ENCODE measurements at regions not wholly inside any gene's neighbourhood (a gene's known extent, or its start where the extent isn't known, plus 50 kb on each side); places are given as distances from the start of the nearest gene placed in this dataset.
A peak's percentile ranks its signal among the peaks of the same experiment; 100 is the strongest.

DNA sequence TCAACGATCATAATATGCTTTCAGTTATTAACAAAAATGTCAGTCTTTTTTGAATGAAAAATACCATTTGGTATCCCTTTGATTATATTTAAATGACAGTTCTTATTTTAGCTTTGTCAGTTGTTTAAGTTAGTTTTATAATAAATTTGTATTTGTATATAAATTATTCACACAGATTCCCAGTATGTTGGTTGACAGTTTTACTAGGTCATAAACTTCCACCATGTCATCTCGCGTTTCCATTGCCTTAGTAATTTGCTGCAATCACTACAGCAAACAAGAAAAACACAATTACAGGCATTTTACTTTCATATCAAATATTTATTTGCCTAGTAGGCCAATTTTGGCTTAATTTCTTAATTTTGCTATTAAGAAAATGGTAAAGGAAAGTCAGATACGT is 109.6 kb upstream of the ANK2 start:
- H2AFZ ChIP-seq (ENCODE audit: low read length), result no peak overlapping the region
- H3K79me2 ChIP-seq (ENCODE audit: insufficient read depth, low read length), result no peaks in the 10 kb centered on the region
- H3K27me3 ChIP-seq (ENCODE audit: insufficient read depth, low read length), result peaks cover 2% of the 10 kb centered on the region
- no peaks in the 10 kb centered on the region for H3K9me3 ChIP-seq (ENCODE audit: low read depth, low read length)
- no peaks in the 10 kb centered on the region for H3K36me3 ChIP-seq (ENCODE audit: insufficient read depth, low read length)
- TF ChIP-seq, protein P1, sequence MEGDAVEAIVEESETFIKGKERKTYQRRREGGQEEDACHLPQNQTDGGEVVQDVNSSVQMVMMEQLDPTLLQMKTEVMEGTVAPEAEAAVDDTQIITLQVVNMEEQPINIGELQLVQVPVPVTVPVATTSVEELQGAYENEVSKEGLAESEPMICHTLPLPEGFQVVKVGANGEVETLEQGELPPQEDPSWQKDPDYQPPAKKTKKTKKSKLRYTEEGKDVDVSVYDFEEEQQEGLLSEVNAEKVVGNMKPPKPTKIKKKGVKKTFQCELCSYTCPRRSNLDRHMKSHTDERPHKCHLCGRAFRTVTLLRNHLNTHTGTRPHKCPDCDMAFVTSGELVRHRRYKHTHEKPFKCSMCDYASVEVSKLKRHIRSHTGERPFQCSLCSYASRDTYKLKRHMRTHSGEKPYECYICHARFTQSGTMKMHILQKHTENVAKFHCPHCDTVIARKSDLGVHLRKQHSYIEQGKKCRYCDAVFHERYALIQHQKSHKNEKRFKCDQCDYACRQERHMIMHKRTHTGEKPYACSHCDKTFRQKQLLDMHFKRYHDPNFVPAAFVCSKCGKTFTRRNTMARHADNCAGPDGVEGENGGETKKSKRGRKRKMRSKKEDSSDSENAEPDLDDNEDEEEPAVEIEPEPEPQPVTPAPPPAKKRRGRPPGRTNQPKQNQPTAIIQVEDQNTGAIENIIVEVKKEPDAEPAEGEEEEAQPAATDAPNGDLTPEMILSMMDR (IDR thresholded peaks at IDR 0.05; ENCODE audit: extremely low read depth, low read depth, low read length), result no peak
- no peak overlapping the region for H3K4me2 ChIP-seq (ENCODE audit: insufficient read depth, low read length)
- no peaks in the 10 kb centered on the region for H3K4me1 ChIP-seq (ENCODE audit: insufficient read depth, low read length)
- no peak overlapping the region for H3K27ac ChIP-seq (ENCODE audit: low read depth, low read length)
- DNase-seq (ENCODE audit: insufficient read length, low spot score, missing footprints), result no peak
- H3K4me3 ChIP-seq (ENCODE audit: insufficient read depth, low read length), result no peak overlapping the region
- H4K20me1 ChIP-seq (ENCODE audit: insufficient read depth, low read length), result no peaks in the 10 kb centered on the region

DNA sequence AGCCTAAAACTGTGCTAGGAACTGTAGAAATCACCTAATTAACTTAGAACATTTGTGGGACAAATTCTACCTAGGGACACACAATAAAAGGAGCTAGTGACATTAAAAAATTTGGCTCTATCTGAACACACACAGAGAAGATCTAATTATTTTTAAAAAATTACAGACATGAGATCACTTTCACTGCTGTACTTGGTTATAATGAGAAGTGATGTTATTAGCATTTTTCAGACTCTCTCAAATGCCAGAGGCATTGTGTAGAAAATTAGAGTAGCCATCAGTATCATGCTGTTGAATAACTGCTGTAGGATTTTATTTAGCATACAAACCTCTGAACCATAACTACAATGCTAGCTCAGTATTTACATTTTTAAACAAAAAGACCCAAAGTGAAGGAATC is 109.1 kb upstream of the ANK2 start:
- DNase-seq (ENCODE audit: insufficient read length, low spot score, missing footprints), result no peak
- Histone ChIP-seq H3K27me3 (ENCODE audit: insufficient read depth, low read length) (peaks cover 6% of the 10 kb centered on the region), H3K27ac (ENCODE audit: low read depth, low read length) (no peak overlapping the region), H4K20me1 (ENCODE audit: insufficient read depth, low read length) (no peaks in the 10 kb centered on the region), H3K79me2 (ENCODE audit: insufficient read depth, low read length) (no peaks in the 10 kb centered on the region), H3K4me2 (ENCODE audit: insufficient read depth, low read length) (no peak overlapping the region), H3K36me3 (ENCODE audit: insufficient read depth, low read length) (no peaks in the 10 kb centered on the region), H3K4me3 (ENCODE audit: insufficient read depth, low read length) (no peak overlapping the region), H2AFZ (ENCODE audit: low read length) (no peak overlapping the region), H3K9me3 (ENCODE audit: low read depth, low read length) (no peaks in the 10 kb centered on the region), H3K4me1 (ENCODE audit: insufficient read depth, low read length) (no peaks in the 10 kb centered on the region)
- TF ChIP-seq, protein P1 (IDR thresholded peaks at IDR 0.05; ENCODE audit: extremely low read depth, low read depth, low read length), result no peak

- H3K4me2 ChIP-seq (ENCODE audit: insufficient read depth, low read length), result no peak overlapping the region
Observed at GRCh38 chr4:112942077-112942476, 107.4 kb upstream of the ANK2 start.

GRCh38 chr4:112942997-112943396 is 106.5 kb upstream of the ANK2 start:
- TF ChIP-seq, protein P1 (IDR thresholded peaks at IDR 0.05; ENCODE audit: extremely low read depth, low read depth, low read length), result no peak
- Histone ChIP-seq H3K9me3 (ENCODE audit: low read depth, low read length) (no peaks in the 10 kb centered on the region), H3K36me3 (ENCODE audit: insufficient read depth, low read length) (no peaks in the 10 kb centered on the region), H4K20me1 (ENCODE audit: insufficient read depth, low read length) (no peaks in the 10 kb centered on the region), H3K4me2 (ENCODE audit: insufficient read depth, low read length) (no peak overlapping the region), H3K4me3 (ENCODE audit: insufficient read depth, low read length) (no peak overlapping the region), H3K27ac (ENCODE audit: low read depth, low read length) (no peak overlapping the region), H2AFZ (ENCODE audit: low read length) (no peak overlapping the region), H3K27me3 (ENCODE audit: insufficient read depth, low read length) (peaks cover 9% of the 10 kb centered on the region), H3K4me1 (ENCODE audit: insufficient read depth, low read length) (no peaks in the 10 kb centered on the region), H3K79me2 (ENCODE audit: insufficient read depth, low read length) (no peaks in the 10 kb centered on the region)
- no peak for DNase-seq (ENCODE audit: insufficient read length, low spot score, missing footprints)

More at GRCh38 chr4:112942077-112942476, 107.4 kb upstream of the ANK2 start:
- no peaks in the 10 kb centered on the region for H3K4me1 ChIP-seq (ENCODE audit: insufficient read depth, low read length)
- H3K27ac ChIP-seq (ENCODE audit: low read depth, low read length), result no peak overlapping the region
- H2AFZ ChIP-seq (ENCODE audit: low read length), result no peak overlapping the region
- peaks cover 9% of the 10 kb centered on the region for H3K27me3 ChIP-seq (ENCODE audit: insufficient read depth, low read length)
- no peak overlapping the region for H3K4me3 ChIP-seq (ENCODE audit: insufficient read depth, low read length)
- H4K20me1 ChIP-seq (ENCODE audit: insufficient read depth, low read length), result no peaks in the 10 kb centered on the region
- no peaks in the 10 kb centered on the region for H3K79me2 ChIP-seq (ENCODE audit: insufficient read depth, low read length)
- TF ChIP-seq, protein P1 (IDR thresholded peaks at IDR 0.05; ENCODE audit: extremely low read depth, low read depth, low read length), result peak; percentile 13
- H3K36me3 ChIP-seq (ENCODE audit: insufficient read depth, low read length), result no peaks in the 10 kb centered on the region
- DNase-seq (ENCODE audit: insufficient read length, low spot score, missing footprints), result no peak
- H3K9me3 ChIP-seq (ENCODE audit: low read depth, low read length), result no peaks in the 10 kb centered on the region
